Activated CD8-positive, alpha-beta memory T cell treated with anti-CD3 and anti-CD28 coated beads, Interleukin-2, amount 10 ng/mL, durations not matched to agents 7 days and 5 days (primary cell): ENCODE measurements at regions not wholly inside any gene's neighbourhood (a gene's known extent, or its start where the extent isn't known, plus 50 kb on each side); places are given as distances from the start of the nearest gene placed in this dataset.

Experiments
- ATAC-seq: fragments of 150-1000 bp; cut with Tn5 transposase; one replicate; pipeline ENCODE4 v1.10.0; 2021; ENCODE audit warnings: moderate library complexity
- CTCF ChIA-PET: fragments of 350-600 bp; sonication (Branson Sonifier 250); formaldehyde crosslinking; loops from one replicate; lab custom pipeline; 2021; ENCODE audit warnings: antibody characterized with exemption; lab: Charles Lee
- DNase-seq: peaks from one replicate; pipeline ENCODE4 v3.0.0-alpha.2; 2020
- H3K27ac Mint-ChIP-seq: one replicate; pipeline ENCODE4 v1.8.0; 2021; ENCODE audit warnings: mild to moderate bottlenecking, mixed read lengths
- H3K27me3 Mint-ChIP-seq: one replicate; pipeline ENCODE4 v1.8.0; 2021; ENCODE audit warnings: mixed read lengths
- H3K36me3 Mint-ChIP-seq: one replicate; pipeline ENCODE4 v1.8.0; 2021; ENCODE audit warnings: mild to moderate bottlenecking, mixed read lengths
- H3K4me1 Mint-ChIP-seq: one replicate; pipeline ENCODE4 v1.8.0; 2021; ENCODE audit warnings: mixed read lengths
- H3K4me3 Mint-ChIP-seq: one replicate; pipeline ENCODE4 v1.8.0; 2021; ENCODE audit warnings: mild to moderate bottlenecking, moderate library complexity, mixed read lengths
- H3K9me3 Mint-ChIP-seq: one replicate; pipeline ENCODE4 v1.8.0; 2022; ENCODE audit warnings: low read depth, mixed read lengths

DNA sequence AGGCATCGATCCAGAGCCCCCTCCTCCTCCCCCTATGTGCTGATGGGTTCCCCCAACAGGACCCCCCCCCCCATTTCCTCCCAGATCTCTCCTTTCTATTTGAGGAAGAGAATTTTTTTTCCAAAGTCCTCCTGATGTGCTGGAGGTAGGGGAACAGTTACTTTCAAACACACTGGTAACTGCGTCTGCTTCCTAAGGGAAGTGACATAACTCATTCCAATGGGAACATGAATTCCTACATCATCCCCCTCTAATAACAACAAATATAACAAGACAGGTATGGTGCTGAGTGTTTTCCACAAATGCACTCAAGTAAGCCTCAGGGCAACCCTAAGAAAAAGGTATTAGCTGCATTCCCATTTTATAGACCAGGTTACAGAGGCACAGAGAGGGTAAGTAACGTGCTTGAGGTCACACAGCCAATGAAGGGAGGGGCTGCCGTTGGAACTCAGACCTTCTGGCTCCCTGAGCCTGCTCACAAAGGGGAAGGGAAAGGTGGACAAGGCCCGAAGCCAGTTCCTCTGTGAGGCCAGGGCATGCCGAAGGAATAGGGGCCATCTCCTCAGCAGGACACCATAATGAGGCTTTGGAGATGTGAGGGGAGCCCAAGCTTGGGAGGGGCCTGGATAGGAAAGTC, 121.1 kb upstream of the NCOR2 start:
- H3K4me1 Mint-ChIP-seq: peaks cover 36% of the 10 kb centered on the region
- peaks cover 5% of the 10 kb centered on the region for H3K9me3 Mint-ChIP-seq
- H3K4me3 Mint-ChIP-seq: no peak overlapping the region
- no peak overlapping the region for H3K27ac Mint-ChIP-seq
- peaks cover 3% of the 10 kb centered on the region for H3K36me3 Mint-ChIP-seq
- ATAC-seq: no peak
- CTCF ChIA-PET: interaction anchor here (0.7 to 1.5 kb wide), 2 partner anchors 83 to 116 kb away, joined by 3 to 4 read pairs; no protein-coding TSS in a partner anchor
- peaks cover 43% of the 10 kb centered on the region for H3K27me3 Mint-ChIP-seq
- DNase-seq: no peak

DNA sequence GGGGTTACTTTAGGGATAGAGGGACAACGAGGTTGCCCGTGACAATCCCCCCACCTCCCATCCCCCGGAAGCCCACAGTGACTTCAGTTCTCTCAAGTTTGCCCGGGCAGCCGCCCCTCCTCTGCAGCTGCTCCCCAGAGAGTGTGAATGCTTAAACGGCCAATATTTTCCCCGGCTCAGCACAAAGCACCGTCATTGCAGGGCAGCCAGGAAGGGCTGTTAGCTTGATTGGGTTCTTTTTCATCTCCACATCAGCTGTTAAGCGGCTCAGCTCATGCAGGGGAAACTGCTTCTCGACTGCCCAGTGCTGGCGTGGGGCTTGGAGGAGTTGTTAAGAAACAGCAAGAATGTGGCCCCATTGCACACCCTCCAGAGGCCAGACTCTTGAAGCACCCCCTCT, 120.5 kb upstream of the NCOR2 start:
- H3K27ac Mint-ChIP-seq: no peak overlapping the region
- DNase-seq (no peak), ATAC-seq (peak; percentile 25)
- H3K4me3 Mint-ChIP-seq: no peak overlapping the region
- H3K4me1 Mint-ChIP-seq: peaks cover 37% of the 10 kb centered on the region
- peaks cover 5% of the 10 kb centered on the region for H3K9me3 Mint-ChIP-seq
- peaks cover 2% of the 10 kb centered on the region for H3K36me3 Mint-ChIP-seq
- CTCF ChIA-PET: interaction anchor here (1.5 kb wide), 1 partner anchor 84 kb away, joined by 4 read pairs; no protein-coding TSS in a partner anchor
- H3K27me3 Mint-ChIP-seq: peaks cover 38% of the 10 kb centered on the region

DNA sequence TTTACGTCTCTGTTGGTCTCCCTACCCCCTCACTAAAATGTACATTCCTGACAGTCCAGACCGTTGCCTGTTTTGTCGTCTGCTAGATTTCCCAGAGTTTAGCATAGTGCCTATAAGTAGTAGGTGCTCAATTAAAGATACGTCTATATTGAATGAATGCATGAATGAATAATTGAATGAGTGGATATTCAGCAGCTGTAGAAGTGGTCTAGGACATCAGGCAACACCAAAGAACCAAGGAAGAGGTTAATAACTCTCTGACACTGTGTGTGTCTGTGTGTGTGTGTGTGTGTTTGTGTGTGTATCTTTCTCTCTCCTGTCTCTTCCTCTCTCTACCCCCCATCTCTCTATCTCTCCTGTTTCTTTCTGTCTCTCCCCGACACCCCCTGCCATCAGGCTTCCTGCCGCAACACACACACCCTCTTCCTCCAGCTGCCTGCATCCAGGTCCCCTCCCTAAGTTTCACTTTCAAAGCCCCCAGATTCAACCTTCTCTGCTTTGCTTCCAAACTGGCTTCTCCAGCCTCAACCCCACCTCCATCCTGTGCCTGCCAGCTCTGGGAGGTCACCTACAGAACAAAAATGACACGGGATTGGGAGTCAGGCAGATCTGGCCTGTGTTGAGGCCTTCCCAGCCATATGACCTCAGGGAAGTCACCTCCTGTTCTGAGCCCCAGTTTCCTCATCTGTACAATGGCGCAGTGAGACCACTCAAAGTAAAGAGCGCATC, 119.9 kb upstream of the NCOR2 start:
- no peak overlapping the region for H3K4me3 Mint-ChIP-seq
- H3K27me3 Mint-ChIP-seq: peaks cover 38% of the 10 kb centered on the region
- H3K36me3 Mint-ChIP-seq: no peaks in the 10 kb centered on the region
- peaks cover 2% of the 10 kb centered on the region for H3K9me3 Mint-ChIP-seq
- CTCF ChIA-PET: interaction anchor here (1.5 kb wide), 1 partner anchor 84 kb away, joined by 4 read pairs; no protein-coding TSS in a partner anchor
- no peak for DNase-seq
- peak; percentile 36 for ATAC-seq
- H3K27ac Mint-ChIP-seq: peak overlapping the region; percentile 1
- peaks cover 37% of the 10 kb centered on the region for H3K4me1 Mint-ChIP-seq

DNA sequence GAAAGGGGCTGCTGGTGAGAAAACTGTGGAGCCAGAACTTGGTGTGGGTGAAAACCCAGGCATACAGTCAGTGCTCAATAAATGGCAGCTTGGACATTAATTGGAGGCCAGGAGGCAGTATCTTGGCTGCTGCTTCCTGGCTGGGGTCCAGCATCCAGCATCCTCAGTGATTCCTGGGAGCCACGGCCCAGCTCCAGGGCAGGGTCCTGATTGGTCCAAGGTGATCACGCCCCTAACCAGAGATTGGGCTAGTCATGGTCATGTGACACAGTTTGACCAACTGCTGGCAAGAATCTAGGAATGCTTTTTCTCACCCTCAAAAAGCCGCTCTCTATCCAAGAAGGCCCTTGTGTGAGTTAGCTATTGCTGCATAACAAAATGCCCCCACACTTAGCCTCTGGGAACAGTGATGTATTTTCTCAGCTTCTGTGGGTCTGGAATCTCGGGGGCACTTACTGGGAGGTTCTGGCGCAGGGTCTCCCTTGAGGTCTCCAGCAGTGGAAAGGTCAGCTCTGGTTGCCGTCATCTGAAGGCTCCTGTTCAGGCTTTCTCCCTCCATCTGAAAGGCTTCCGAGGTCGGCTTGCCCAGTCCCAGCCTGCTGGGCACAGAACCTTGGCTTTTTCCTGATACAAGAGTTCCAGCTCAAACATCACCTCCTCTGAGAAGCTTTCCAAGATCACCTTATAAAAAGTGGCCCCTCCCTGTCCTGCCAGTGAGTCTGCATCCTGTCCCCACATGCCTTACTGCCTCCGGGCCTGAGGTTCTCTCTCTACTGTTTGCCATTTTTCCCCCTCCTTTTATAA, 119.2 kb upstream of the NCOR2 start:
- ATAC-seq (no peak), DNase-seq (no peak)
- H3K4me1 Mint-ChIP-seq: peaks cover 39% of the 10 kb centered on the region
- CTCF ChIA-PET: interaction anchor here (1.5 kb wide), 1 partner anchor 85 kb away, joined by 4 read pairs; no protein-coding TSS in a partner anchor
- H3K27ac Mint-ChIP-seq: no peak overlapping the region
- H3K27me3 Mint-ChIP-seq: peaks cover 38% of the 10 kb centered on the region
- H3K9me3 Mint-ChIP-seq: peaks cover under 1% of the 10 kb centered on the region
- H3K4me3 Mint-ChIP-seq: no peak overlapping the region
- no peaks in the 10 kb centered on the region for H3K36me3 Mint-ChIP-seq

DNA sequence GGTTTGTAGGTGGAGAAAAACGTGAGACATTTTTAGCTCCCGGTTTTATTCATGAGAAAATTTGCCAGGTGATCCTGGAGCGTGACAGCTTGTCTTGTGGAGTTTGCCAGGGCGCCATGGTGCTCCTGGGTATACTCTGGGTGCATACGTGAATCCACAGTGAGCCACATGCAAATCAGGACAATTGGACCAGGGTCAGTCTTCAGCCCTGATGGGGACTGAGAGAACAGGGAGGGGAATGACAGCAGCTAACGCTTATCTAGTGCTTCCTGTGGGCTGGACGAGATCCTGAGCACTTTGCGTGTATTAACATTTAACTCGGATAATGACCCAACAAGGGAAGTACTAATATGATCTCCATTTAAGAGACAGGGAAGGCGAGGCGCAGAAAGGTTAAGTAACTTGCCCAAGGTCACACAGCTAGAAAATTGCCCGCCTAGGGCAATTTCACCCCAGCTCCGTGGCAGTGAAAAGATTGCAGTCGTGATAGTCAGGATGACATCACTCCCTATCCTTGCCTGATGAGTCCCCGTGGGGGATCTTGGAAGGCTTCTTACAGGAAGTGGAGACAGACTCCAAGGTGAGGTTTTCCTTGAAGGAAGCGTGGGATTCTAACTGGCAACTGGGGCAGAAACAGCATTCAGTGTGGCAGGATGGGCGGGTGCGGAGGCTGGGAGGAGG, 118.4 kb upstream of the NCOR2 start:
- no peaks in the 10 kb centered on the region for H3K9me3 Mint-ChIP-seq
- no peak for DNase-seq
- no peak overlapping the region for H3K4me3 Mint-ChIP-seq
- no peaks in the 10 kb centered on the region for H3K36me3 Mint-ChIP-seq
- no peak for ATAC-seq
- H3K27ac Mint-ChIP-seq: no peak overlapping the region
- peaks cover 32% of the 10 kb centered on the region for H3K27me3 Mint-ChIP-seq
- CTCF ChIA-PET: interaction anchor here (0.7 kb wide), 1 partner anchor 10 kb away, joined by 3 read pairs; no protein-coding TSS in a partner anchor
- H3K4me1 Mint-ChIP-seq: peaks cover 44% of the 10 kb centered on the region

DNA sequence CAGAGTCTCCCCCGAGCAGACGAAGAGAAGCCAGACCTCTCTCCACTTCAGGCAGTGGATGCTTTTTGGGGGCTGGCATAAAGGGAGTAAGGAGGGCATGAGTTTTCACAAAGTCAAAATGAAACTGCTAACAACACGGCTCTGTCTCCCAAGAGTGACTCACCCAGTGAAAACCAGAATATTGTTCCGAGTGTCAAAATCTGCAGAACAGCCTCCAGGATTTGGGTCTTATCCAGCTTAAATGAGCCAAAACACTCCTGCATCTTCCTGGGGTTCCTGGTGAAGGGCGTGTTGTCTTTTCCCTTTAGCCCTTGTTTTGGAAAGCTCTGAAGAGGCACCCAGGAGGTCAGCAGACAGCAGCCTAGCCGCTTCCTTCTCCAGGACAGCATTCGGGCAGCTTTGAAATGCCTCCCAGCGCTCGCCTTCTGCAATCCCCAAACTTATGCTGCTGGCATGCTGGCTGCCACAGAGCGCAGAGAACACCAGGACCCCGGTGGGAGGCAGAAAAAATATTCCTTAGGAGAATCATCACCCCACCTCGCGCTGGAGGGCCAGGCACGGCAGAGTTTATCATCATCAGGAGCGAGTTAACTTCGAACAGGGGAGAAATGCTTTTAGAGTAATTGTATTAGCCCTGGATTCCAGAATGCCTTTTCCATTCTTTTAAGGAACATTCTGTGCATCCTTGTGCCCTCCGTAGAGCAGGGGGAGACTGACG, 117.7 kb upstream of the NCOR2 start:
- H3K36me3 Mint-ChIP-seq: no peaks in the 10 kb centered on the region
- H3K27ac Mint-ChIP-seq: no peak overlapping the region
- CTCF ChIA-PET: interaction anchor here (0.7 kb wide), 1 partner anchor 9 kb away, joined by 3 read pairs; no protein-coding TSS in a partner anchor
- peaks cover 44% of the 10 kb centered on the region for H3K4me1 Mint-ChIP-seq
- H3K4me3 Mint-ChIP-seq: no peak overlapping the region
- H3K9me3 Mint-ChIP-seq: no peaks in the 10 kb centered on the region
- ATAC-seq: peak; percentile 62
- peaks cover 29% of the 10 kb centered on the region for H3K27me3 Mint-ChIP-seq
- DNase-seq: peak; percentile 44

DNA sequence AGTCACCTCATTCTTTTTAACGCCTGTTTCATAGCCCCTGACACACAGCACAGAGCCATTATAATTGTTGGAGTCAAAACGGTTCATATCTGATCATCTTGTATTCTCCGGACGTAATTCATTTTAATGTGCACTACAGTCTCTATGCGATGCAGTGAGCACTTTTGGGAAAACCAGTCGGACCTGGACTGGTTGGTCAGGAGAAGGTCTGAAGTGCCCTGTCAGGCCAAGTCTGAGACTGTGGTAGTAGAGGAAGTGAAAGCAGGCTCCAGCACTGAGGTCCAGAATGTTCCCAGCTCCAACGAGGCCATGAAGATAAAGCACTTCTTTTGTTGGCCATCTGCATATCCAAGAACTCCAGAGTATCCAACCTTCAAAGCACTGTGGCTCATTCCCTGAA, 117.1 kb upstream of the NCOR2 start:
- Mint-ChIP-seq H3K9me3 (no peaks in the 10 kb centered on the region), H3K4me3 (no peak overlapping the region), H3K27me3 (peaks cover 23% of the 10 kb centered on the region), H3K27ac (no peak overlapping the region), H3K36me3 (no peaks in the 10 kb centered on the region), H3K4me1 (peaks cover 43% of the 10 kb centered on the region)
- no peak for DNase-seq
- ATAC-seq: no peak
- CTCF ChIA-PET: no interaction called here

DNA sequence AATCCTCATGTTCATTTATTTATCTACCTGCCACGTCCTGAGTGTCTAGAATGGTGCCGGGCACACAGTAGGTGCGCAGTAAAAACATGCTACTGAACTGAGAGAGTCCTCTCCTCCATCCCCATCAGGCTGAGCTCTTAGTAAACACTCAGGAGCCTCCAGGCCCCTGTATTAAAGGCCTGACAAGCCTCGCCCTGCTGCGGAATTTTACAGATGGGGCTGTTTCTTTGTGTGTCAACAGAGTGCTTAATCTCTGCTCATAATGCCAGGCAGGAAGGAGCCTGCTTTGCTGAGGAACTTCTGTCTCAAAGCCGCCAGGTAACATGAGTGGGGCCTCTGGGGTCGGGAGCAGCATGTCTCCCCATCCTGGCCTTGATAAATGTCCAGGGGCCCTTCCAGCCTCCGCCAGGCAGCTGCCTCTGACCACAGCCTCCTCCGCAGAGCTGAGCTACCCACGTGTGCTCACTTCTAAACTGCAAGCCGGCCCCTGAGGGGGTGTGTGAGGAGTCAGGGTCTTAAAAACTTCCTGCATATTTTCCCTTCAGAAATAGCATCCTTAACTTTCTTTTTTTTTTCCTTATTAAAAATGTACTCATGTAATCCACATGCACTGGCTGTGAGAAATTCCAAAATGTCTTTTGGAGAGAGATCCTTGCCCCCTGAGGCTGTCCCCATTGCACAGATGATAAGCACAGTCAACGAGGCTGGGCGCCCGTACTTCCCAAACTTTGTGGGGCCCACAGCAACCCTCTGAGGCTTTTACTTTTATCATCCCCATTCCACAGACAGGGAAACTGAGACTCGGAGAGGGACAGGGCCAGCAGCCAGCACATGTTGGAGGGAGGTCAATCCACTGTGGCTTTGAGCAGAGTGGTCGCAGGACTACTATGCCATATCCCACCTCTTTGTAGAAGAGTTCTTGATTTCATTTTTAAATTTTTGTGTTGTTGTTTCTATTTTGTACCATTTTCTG, 116.0 kb upstream of the NCOR2 start:
- no peak overlapping the region for H3K4me3 Mint-ChIP-seq
- no peak overlapping the region for H3K27ac Mint-ChIP-seq
- H3K9me3 Mint-ChIP-seq: no peaks in the 10 kb centered on the region
- no peaks in the 10 kb centered on the region for H3K36me3 Mint-ChIP-seq
- DNase-seq (no peak), ATAC-seq (no peak)
- peaks cover 41% of the 10 kb centered on the region for H3K4me1 Mint-ChIP-seq
- CTCF ChIA-PET: no interaction called here
- peaks cover 17% of the 10 kb centered on the region for H3K27me3 Mint-ChIP-seq

DNA sequence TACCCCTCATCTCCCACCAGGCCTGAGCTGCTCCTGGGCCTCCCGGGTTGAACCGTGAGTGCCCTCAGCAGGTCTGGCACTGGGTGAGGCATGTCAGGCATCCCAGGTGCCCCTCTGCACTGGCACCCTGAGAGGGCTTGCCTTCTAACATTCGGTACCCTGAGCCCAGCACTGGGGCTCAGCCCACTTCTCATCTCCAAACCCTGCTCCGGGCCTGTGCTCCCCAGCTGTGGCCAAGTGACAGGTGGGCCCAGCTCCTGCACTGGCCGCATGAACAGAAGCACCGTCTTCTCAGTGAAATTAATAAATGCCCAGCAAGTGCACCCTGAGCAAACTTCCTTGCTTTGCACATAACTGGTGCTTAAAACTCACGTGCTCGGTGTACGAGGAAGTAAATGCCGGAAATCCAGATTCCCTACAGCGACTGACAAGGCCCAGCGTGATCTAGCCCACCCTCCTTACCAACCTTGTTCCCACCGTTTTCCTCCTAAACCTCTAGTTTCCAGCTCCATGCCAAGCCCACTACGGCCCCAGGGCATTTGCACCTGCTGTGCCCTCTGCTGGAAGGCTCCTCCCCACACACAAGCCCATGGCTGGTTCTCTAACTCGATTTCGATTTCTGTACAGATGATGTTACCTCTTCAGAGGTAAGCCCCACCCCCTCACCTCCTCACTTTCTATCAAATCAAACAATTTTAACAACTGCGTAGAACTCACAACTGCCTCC, 115.2 kb upstream of the NCOR2 start:
- DNase-seq (no peak), ATAC-seq (no peak)
- Mint-ChIP-seq H3K4me1 (peaks cover 34% of the 10 kb centered on the region), H3K27ac (no peak overlapping the region), H3K9me3 (no peaks in the 10 kb centered on the region), H3K36me3 (no peaks in the 10 kb centered on the region), H3K27me3 (peaks cover 16% of the 10 kb centered on the region), H3K4me3 (no peak overlapping the region)
- CTCF ChIA-PET: interaction anchor here (1.2 kb wide), 1 partner anchor 89 kb away, joined by 3 read pairs; no protein-coding TSS in a partner anchor

DNA sequence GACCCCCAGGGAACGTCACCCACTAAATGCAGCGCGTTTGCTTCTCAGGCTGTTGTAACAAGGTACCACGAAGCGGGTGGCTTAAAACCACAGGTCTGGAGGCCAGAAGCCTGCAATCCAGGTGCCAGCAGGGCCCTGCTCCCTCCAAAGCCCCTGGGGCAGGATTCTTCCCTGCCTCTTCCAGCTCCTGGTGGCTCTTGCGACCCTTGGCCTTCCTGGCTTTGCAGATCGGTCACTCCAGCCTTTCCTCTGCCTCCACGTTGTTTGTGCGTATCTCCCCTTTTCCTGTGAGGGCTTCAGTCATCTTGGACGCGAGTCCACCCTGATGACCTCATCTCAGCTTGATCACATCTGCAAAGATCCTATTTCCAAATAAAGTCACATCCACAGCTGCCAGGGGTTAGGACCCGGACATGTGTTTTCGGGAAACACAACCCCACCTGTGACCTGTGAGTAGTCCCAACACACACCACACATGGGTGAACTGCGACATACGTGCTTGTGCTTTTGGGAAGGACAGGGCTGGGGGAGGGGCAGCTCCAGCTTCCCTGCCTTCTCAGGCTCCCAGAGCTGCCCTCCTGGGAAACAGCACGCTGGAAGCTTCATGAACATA, 114.5 kb upstream of the NCOR2 start:
- Mint-ChIP-seq H3K27me3 (peaks cover 16% of the 10 kb centered on the region), H3K4me1 (peaks cover 27% of the 10 kb centered on the region), H3K4me3 (no peak overlapping the region), H3K36me3 (no peaks in the 10 kb centered on the region), H3K9me3 (no peaks in the 10 kb centered on the region), H3K27ac (no peak overlapping the region)
- ATAC-seq (no peak), DNase-seq (no peak)
- CTCF ChIA-PET: interaction anchor here (1.2 kb wide), 1 partner anchor 90 kb away, joined by 3 read pairs; no protein-coding TSS in a partner anchor
